Lower lobe of right lung (tissue), 2 donors: ENCODE measurements at regions not wholly inside any gene's neighbourhood (a gene's known extent, or its start where the extent isn't known, plus 50 kb on each side); places are given as distances from the start of the nearest gene placed in this dataset.
A peak's percentile ranks its signal among the peaks of the same experiment; 100 is the strongest.

Experiments
- ATAC-seq, 2 donors: fragments of 200-7000 bp; cut with Tn5 transposase; one replicate each; pipeline ENCODE4 v1.9.1; 2020 to 2022; ENCODE audit warnings: mild to moderate bottlenecking in 2 of 2, moderate library complexity in 2 of 2
- DNase-seq: peaks from one replicate; pipeline ENCODE4 v3.0.0-alpha.2; 2020
- H3K27ac ChIP-seq: fragments of 200-600 bp; one replicate; pipeline ENCODE4 v1.8.0; 2022
- H3K27me3 ChIP-seq: fragments of 200-600 bp; one replicate; pipeline ENCODE4 v1.8.0; 2022; ENCODE audit warnings: low read depth
- H3K36me3 ChIP-seq: fragments of 200-600 bp; one replicate; pipeline ENCODE4 v1.8.0; 2022; ENCODE audit warnings: mild to moderate bottlenecking
- H3K4me1 ChIP-seq: fragments of 200-600 bp; one replicate; pipeline ENCODE4 v1.8.0; 2022
- H3K4me3 ChIP-seq: fragments of 200-600 bp; one replicate; pipeline ENCODE4 v1.8.0; 2022; ENCODE audit warnings: mild to moderate bottlenecking
- H3K9me3 ChIP-seq: fragments of 200-600 bp; one replicate; pipeline ENCODE4 v1.8.0; 2022
- intact Hi-C: fragments of 100-400 bp; cut with DNase I; formaldehyde crosslinking; loops from one replicate; pipeline ENCODE4 v1.11.0; 2022
- TF ChIP-seq, protein P1 (sequence below): fragments of 200-600 bp; IDR thresholded peaks from one replicate; pipeline ENCODE4 v1.8.0; 2022; ENCODE audit warnings: antibody characterized with exemption, mild to moderate bottlenecking
- donor health status: DM: no; HTN: yes; CAD: no; lungs with severe emphysema.

DNA sequence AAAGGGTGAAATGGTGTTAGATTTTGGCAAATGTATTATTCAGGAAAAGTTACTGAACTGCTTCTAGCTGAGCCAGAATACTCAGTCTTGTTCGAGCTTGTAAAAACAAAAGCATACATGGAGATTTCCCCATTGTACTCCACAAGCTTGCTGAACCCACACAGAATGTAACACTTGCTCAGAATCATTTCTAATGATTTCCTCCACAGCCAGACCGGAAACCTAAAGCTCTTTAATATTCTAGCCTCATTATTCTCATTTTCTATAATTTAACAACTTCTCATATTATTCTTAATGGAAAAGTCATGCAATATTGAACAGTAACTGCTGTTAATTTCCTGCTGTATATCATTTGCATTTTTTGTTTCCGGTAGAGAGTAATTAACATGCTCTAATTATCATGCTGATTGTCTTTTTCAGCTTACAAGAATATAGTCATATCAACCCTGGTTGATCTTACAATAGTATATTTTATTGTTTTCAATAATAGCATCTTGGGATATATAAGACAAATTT is 1387.5 kb upstream of the EYS start:
- H3K36me3 ChIP-seq, result no peaks in the 10 kb centered on the region
- TF ChIP-seq, protein P1, sequence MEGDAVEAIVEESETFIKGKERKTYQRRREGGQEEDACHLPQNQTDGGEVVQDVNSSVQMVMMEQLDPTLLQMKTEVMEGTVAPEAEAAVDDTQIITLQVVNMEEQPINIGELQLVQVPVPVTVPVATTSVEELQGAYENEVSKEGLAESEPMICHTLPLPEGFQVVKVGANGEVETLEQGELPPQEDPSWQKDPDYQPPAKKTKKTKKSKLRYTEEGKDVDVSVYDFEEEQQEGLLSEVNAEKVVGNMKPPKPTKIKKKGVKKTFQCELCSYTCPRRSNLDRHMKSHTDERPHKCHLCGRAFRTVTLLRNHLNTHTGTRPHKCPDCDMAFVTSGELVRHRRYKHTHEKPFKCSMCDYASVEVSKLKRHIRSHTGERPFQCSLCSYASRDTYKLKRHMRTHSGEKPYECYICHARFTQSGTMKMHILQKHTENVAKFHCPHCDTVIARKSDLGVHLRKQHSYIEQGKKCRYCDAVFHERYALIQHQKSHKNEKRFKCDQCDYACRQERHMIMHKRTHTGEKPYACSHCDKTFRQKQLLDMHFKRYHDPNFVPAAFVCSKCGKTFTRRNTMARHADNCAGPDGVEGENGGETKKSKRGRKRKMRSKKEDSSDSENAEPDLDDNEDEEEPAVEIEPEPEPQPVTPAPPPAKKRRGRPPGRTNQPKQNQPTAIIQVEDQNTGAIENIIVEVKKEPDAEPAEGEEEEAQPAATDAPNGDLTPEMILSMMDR, result no peak
- intact Hi-C loops, result no loop called here

DNA sequence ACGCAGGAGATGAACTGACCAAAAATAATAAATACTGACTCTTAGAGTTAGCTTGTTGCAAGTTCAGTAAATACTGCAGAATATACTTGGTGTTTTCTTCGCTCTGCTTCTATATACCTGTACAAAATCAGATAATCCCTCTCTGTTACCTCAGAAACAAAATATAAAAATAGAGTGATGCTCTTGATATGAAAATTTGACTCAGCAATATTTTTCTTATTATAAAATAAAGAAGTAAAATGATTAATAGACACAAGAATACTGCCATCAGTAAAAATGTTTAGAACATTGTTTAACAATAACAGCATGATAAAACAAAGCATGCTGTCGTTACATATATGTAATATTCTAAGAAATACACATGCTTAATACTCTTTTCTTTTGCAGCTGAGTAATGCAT is 1366.9 kb upstream of the EYS start:
- Histone ChIP-seq H3K4me3 (no peak overlapping the region), H3K36me3 (no peaks in the 10 kb centered on the region), H3K27ac (no peak overlapping the region), H3K27me3 (no peaks in the 10 kb centered on the region), H3K4me1 (no peaks in the 10 kb centered on the region), H3K9me3 (no peaks in the 10 kb centered on the region)
- intact Hi-C loops, result no loop called here
- DNase-seq (no peak), ATAC-seq (no peak)
- TF ChIP-seq, protein P1, result no peak

More for the DNA sequence above, 1387.5 kb upstream of the EYS start:
- DNase-seq (no peak), ATAC-seq (no peak)
- Histone ChIP-seq H3K4me1 (no peaks in the 10 kb centered on the region), H3K4me3 (no peak overlapping the region), H3K9me3 (no peaks in the 10 kb centered on the region), H3K27ac (no peak overlapping the region), H3K27me3 (no peaks in the 10 kb centered on the region)

DNA sequence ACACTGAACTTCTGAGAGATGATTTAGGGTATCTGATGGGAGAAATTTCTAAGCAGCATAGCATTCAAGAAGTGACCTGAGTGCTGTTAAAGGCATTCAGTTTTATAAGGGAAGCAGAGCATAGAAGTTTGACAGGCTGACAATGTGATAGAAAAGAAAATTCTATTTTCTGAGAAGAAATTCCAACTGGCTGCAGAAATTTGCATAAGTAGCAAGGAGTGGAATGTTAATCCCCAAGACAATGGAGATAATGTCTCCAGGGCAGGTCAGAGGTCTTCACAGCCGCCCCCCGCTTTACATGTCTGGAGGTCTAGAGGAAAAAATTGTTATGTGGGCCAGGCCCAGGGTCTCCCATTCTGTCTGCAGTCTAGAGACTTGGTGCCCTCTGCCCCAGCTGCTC is 1361.8 kb upstream of the EYS start:
- H3K4me1 ChIP-seq, result no peaks in the 10 kb centered on the region
- no peaks in the 10 kb centered on the region for H3K36me3 ChIP-seq
- no peaks in the 10 kb centered on the region for H3K9me3 ChIP-seq
- no peaks in the 10 kb centered on the region for H3K27me3 ChIP-seq
- DNase-seq, result no peak
- intact Hi-C loops, result no loop called here
- no peak overlapping the region for H3K4me3 ChIP-seq
- H3K27ac ChIP-seq, result no peak overlapping the region
- ATAC-seq, result peak in 1 of 2 donors; percentile 15
- TF ChIP-seq, protein P1, result no peak

DNA sequence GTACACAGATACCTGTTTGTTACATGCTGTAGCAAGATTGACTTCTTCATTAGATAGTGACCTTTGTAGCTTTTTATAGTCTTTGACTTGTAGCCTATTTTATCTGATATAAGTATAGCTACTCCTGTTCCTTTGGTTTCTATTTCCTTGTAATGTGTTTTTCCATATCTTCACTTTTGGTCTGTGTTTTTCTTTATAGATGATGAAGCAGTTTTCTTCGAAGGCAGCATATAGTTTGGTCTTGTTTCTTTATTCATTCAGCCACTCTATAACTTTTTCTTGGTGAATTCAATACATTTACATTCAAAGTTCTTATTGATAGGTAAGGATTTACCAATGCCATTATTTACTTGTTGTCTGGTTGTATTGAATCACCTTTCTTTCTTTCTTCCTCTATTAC is 1357.3 kb upstream of the EYS start:
- TF ChIP-seq, protein P1, result no peak
- Histone ChIP-seq H3K27me3 (no peaks in the 10 kb centered on the region), H3K36me3 (no peaks in the 10 kb centered on the region), H3K4me3 (no peak overlapping the region), H3K27ac (no peak overlapping the region), H3K9me3 (no peaks in the 10 kb centered on the region), H3K4me1 (no peaks in the 10 kb centered on the region)
- DNase-seq (no peak), ATAC-seq (no peak)
- intact Hi-C loops, result no loop called here

DNA sequence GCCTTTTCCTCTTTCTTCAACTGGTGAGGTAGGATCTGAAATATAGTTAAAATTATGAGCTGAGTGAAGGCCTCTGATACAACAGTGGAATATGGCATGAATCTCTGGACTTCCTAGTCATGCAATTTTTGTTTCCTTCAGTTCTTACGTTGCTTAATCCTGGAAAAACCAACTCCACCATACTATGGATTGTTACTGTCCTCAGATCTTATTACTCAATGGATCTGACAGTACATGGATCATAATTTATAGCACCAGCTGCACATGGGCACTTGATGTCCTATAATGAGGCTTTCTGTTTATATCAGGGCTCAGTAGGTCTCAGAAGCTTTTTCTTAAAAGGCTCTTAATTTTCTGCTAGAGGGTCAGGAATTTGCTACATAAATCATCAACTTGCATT is 1341.0 kb upstream of the EYS start:
- Histone ChIP-seq H3K9me3 (no peaks in the 10 kb centered on the region), H3K27ac (no peak overlapping the region), H3K4me3 (no peak overlapping the region), H3K36me3 (no peaks in the 10 kb centered on the region), H3K4me1 (no peaks in the 10 kb centered on the region), H3K27me3 (no peaks in the 10 kb centered on the region)
- DNase-seq (no peak), ATAC-seq (no peak)
- TF ChIP-seq, protein P1, result no peak
- intact Hi-C loops, result no loop called here

DNA sequence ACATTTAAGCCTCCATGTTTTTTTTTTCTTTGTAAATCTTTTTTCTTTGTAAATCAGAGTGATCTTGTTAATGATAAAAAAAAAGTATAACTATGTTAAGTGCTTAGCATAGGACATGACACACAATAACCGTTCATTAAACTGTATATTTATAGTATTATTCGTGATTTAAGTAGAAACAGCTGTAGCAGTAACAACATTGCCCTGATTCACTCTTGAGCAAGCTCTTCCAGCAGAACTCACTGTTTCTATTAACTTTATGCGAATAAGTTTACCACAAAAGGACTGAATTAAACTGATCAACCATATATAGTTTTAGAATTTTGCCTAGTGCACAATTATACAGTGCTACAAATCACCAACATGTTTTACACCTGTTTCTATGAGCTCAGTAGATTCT is 1338.0 kb upstream of the EYS start:
- TF ChIP-seq, protein P1, result no peak

More for the DNA sequence above, 1338.0 kb upstream of the EYS start:
- no peaks in the 10 kb centered on the region for H3K9me3 ChIP-seq
- DNase-seq, result no peak
- no peak overlapping the region for H3K27ac ChIP-seq
- H3K4me1 ChIP-seq, result no peaks in the 10 kb centered on the region
- intact Hi-C loops, result no loop called here
- H3K4me3 ChIP-seq, result no peak overlapping the region
- H3K27me3 ChIP-seq, result no peaks in the 10 kb centered on the region
- ATAC-seq, result no peak
- H3K36me3 ChIP-seq, result no peaks in the 10 kb centered on the region
